ENCODE measurements at regions not wholly inside any gene's neighbourhood (a gene's known extent, or its start where the extent isn't known, plus 50 kb on each side); places are given as distances from the start of the nearest gene placed in this dataset.

- TF ChIP-seq CTCF (IDR thresholded peaks at IDR 0.05; ENCODE audit: low read depth, low read length) = no peak
- TF ChIP-seq EZH2phosphoT487 (IDR thresholded peaks at IDR 0.05; ENCODE audit: low read depth) = no peak
These were observed 183.3 kb upstream of the ATP2B1 start for GRCh38 chr12:89891933-89892332.
